ENCODE measurements at regions not wholly inside any gene's neighbourhood (a gene's known extent, or its start where the extent isn't known, plus 50 kb on each side); places are given as distances from the start of the nearest gene placed in this dataset.

- DNase-seq (ENCODE audit: low spot score) = no peak
- TF ChIP-seq CTCF (IDR thresholded peaks at IDR 0.05; ENCODE audit: extremely low read depth, missing control alignments) = no peak
These were observed 69.9 kb upstream of the WNT11 start for GRCh38 chr11:76276046-76276780.

- no peak for TF ChIP-seq CTCF (IDR thresholded peaks at IDR 0.05; ENCODE audit: extremely low read depth, missing control alignments)
- no peak for DNase-seq (ENCODE audit: low spot score)
These were observed 69.1 kb upstream of the WNT11 start for GRCh38 chr11:76275446-76275845.

GRCh38 chr11:76271068-76271467 lies 64.8 kb upstream of the WNT11 start:
- TF ChIP-seq CTCF (IDR thresholded peaks at IDR 0.05; ENCODE audit: extremely low read depth, missing control alignments) = no peak
- DNase-seq (ENCODE audit: low spot score) = no peak

- no peak for TF ChIP-seq CTCF (IDR thresholded peaks at IDR 0.05; ENCODE audit: extremely low read depth, missing control alignments)
- no peak for DNase-seq (ENCODE audit: low spot score)
These were observed 64.1 kb upstream of the WNT11 start for GRCh38 chr11:76270389-76270788.

GRCh38 chr11:76269661-76270261 lies 63.5 kb upstream of the WNT11 start:
- no peak for TF ChIP-seq CTCF (IDR thresholded peaks at IDR 0.05; ENCODE audit: extremely low read depth, missing control alignments)

GRCh38 chr11:76269247-76269646 lies 62.9 kb upstream of the WNT11 start:
- no peak for DNase-seq (ENCODE audit: low spot score)
- TF ChIP-seq CTCF (IDR thresholded peaks at IDR 0.05; ENCODE audit: extremely low read depth, missing control alignments) = no peak

More at GRCh38 chr11:76269661-76270261, 63.5 kb upstream of the WNT11 start:
- DNase-seq (ENCODE audit: low spot score) = no peak

GRCh38 chr11:76268498-76268897 lies 62.2 kb upstream of the WNT11 start:
- no peak for DNase-seq (ENCODE audit: low spot score)
- no peak for TF ChIP-seq CTCF (IDR thresholded peaks at IDR 0.05; ENCODE audit: extremely low read depth, missing control alignments)

All from GM20000 (cell line).